SK-N-SH (cell line): ENCODE measurements at regions not wholly inside any gene's neighbourhood (a gene's known extent, or its start where the extent isn't known, plus 50 kb on each side); places are given as distances from the start of the nearest gene placed in this dataset.

Experiments
- CTCF ChIA-PET: fragments of 300-600, 350-600 bp; formaldehyde crosslinking; extraction: SDS; loops from one replicate; lab custom pipeline; 2021; lab: Yijun Ruan, JAX
- POLR2A ChIA-PET: fragments of 350-600 bp; sonication (Branson Sonifier 250); formaldehyde crosslinking; extraction: SDS; loops from one replicate; lab custom pipeline; 2020; ENCODE audit warnings: antibody characterized with exemption, inconsistent platforms; lab: Yijun Ruan, JAX
- DNase-seq: peaks from one replicate; pipeline ENCODE4 v3.0.0; 2012
- H2AFZ ChIP-seq: fragments of 200-600 bp; sonication (generic); 2 replicates; pipeline ENCODE4 v1.8.1; 2016; ENCODE audit warnings: antibody characterized with exemption, mild to moderate bottlenecking, low read depth
- H3F3A ChIP-seq: fragments of 200-600 bp; sonication (generic); replicated peaks from 2 replicates; pipeline ENCODE3; 2016; ENCODE audit warnings: antibody characterized with exemption, mild to moderate bottlenecking; ENCODE audit not compliant: insufficient read depth
- H3K27ac ChIP-seq, 2 experiments: fragments of 200-500 bp in 1 of 2; fragments of 200-600 bp in 1 of 2; sonication (Bioruptor generic) in 1 of 2; sonication (generic), shearing (Covaris generic) in 1 of 2; 2 replicates each; pipeline versions ENCODE4 v1.5.1 to v1.6.1; 2014 to 2016; ENCODE audit warnings: low read depth in 2 of 2, inconsistent platforms in 1 of 2, low read length in 1 of 2, mild to moderate bottlenecking in 1 of 2, mixed read lengths in 1 of 2
- H3K27me3 ChIP-seq: fragments of 200-600 bp; sonication (generic), shearing (Covaris generic); 2 replicates; pipeline ENCODE4 v1.6.1; 2016; ENCODE audit warnings: mixed run types; ENCODE audit not compliant: insufficient read depth
- H3K36me3 ChIP-seq, 2 experiments: fragments of 200-500 bp in 1 of 2; fragments of 200-600 bp in 1 of 2; sonication (Bioruptor generic) in 1 of 2; sonication (generic) in 1 of 2; replicated peaks in 1 of 2; 2 replicates each; pipeline versions ENCODE3 to v1.5.1; 2014 to 2016; ENCODE audit warnings: low read length in 1 of 2, mild to moderate bottlenecking in 1 of 2; ENCODE audit not compliant: insufficient read depth in 2 of 2, control insufficient read depth in 1 of 2
- H3K4me1 ChIP-seq, 2 experiments: fragments of 200-500 bp in 1 of 2; fragments of 200-600 bp in 1 of 2; sonication (Bioruptor generic) in 1 of 2; sonication (generic), shearing (Covaris generic) in 1 of 2; 2 replicates each; pipeline versions ENCODE4 v1.5.1 to v1.6.1; 2014 to 2016; ENCODE audit warnings: low read depth in 1 of 2, low read length in 1 of 2, mixed run types in 1 of 2; ENCODE audit not compliant: insufficient read depth in 2 of 2, control insufficient read depth in 1 of 2
- H3K4me2 ChIP-seq: fragments of 200-600 bp; sonication (generic), shearing (Covaris generic); 2 replicates; pipeline ENCODE4 v1.6.1; 2017; ENCODE audit warnings: mixed run types
- H3K4me3 ChIP-seq, 2 experiments: fragments of 200-500 bp in 1 of 2; fragments of 200-600 bp in 1 of 2; sonication (Bioruptor generic) in 1 of 2; sonication (generic), shearing (Covaris generic) in 1 of 2; 2 replicates each; pipeline versions ENCODE4 v1.5.1 to v1.8.1; 2014 to 2016; ENCODE audit warnings: low read depth in 2 of 2, inconsistent platforms in 1 of 2, low read length in 1 of 2, mild to moderate bottlenecking in 1 of 2, mixed read lengths in 1 of 2, moderate library complexity in 1 of 2
- H3K79me2 ChIP-seq: fragments of 200-600 bp; sonication (generic); 2 replicates; pipeline ENCODE4 v1.8.1; 2017; ENCODE audit warnings: mild to moderate bottlenecking; ENCODE audit not compliant: insufficient read depth
- H3K9ac ChIP-seq: fragments of 200-600 bp; sonication (generic); 2 replicates; pipeline ENCODE4 v1.6.1; 2017; ENCODE audit warnings: mixed run types
- H3K9me2 ChIP-seq: fragments of 200-600 bp; sonication (generic); 2 replicates; pipeline ENCODE4 v1.6.1; 2017; ENCODE audit warnings: mixed run types
- H3K9me3 ChIP-seq: fragments of 200-600 bp; sonication (generic); 2 replicates; pipeline ENCODE4 v1.6.1; 2017; ENCODE audit warnings: mixed run types, mild to moderate bottlenecking, moderate library complexity
- H4K20me1 ChIP-seq: fragments of 200-600 bp; sonication (generic); 2 replicates; pipeline ENCODE4 v1.6.1; 2017; ENCODE audit warnings: mild to moderate bottlenecking, mixed run types; ENCODE audit not compliant: insufficient read depth
- CHD2 ChIP-seq: fragments of 150-350 bp; IDR thresholded peaks from 2 replicates; pipeline ENCODE4 v1.6.1; 2018; ENCODE audit warnings: low read length; ENCODE audit not compliant: partially characterized antibody
- EP300 ChIP-seq, 2 experiments: IDR thresholded peaks; 2 replicates each; pipeline versions ENCODE4 v1.4.0 to v1.6.1; 2012; ENCODE audit warnings: borderline replicate concordance in 1 of 2, low read depth in 1 of 2, low read length in 1 of 2
- EZH2phosphoT487 ChIP-seq: fragments of 200-600 bp; sonication (generic); IDR thresholded peaks from 2 replicates; pipeline ENCODE4 v1.6.1; 2017; ENCODE audit warnings: low read depth, mixed run types, mild to moderate bottlenecking, antibody characterized with exemption, moderate library complexity, borderline replicate concordance
- FOXJ3 ChIP-seq: sonication (generic); formaldehyde crosslinking; IDR thresholded peaks from 2 replicates; pipeline ENCODE4 v1.5.1; 2020; ENCODE audit warnings: mild to moderate bottlenecking, missing genetic modification reagents
- FOXM1 ChIP-seq: IDR thresholded peaks from 2 replicates; pipeline ENCODE4 v1.4.0; 2012; ENCODE audit warnings: low read depth, mild to moderate bottlenecking
- IRF3 ChIP-seq: fragments of 150-350 bp; IDR thresholded peaks from 2 replicates; pipeline ENCODE4 v1.6.1; 2016; ENCODE audit warnings: mild to moderate bottlenecking, low read depth, low read length
- PBX3 ChIP-seq: IDR thresholded peaks from 2 replicates; pipeline ENCODE4; 2012
- RFX5 ChIP-seq: IDR thresholded peaks from 2 replicates; pipeline ENCODE4 v1.6.1; 2012; ENCODE audit warnings: mild to moderate bottlenecking, improper control_type of control experiment, low read length
- SIN3A ChIP-seq: IDR thresholded peaks from 2 replicates; pipeline ENCODE4 v1.6.1; 2012; ENCODE audit warnings: low read depth, mild to moderate bottlenecking, low read length, moderate library complexity, borderline replicate concordance
- TEAD4 ChIP-seq: IDR thresholded peaks from 2 replicates; pipeline ENCODE4 v1.4.0; 2012; ENCODE audit warnings: mild to moderate bottlenecking, borderline replicate concordance; ENCODE audit not compliant: insufficient read depth
- WGBS: methylation state at CpG from one replicate; pipeline ENCODE4 v1.1.6; 2017; ENCODE audit warnings: low lambda C conversion rate; 5-methylcytosine and 5-hydroxymethylcytosine counted together
- TF ChIP-seq, protein P1 (sequence below): IDR thresholded peaks from 2 replicates; pipeline ENCODE4 v1.4.0; 2012; ENCODE audit warnings: low read depth
- TF ChIP-seq, protein P2 (sequence below): fragments of 150-350 bp; IDR thresholded peaks from 2 replicates; pipeline ENCODE4 v1.6.1; 2017; ENCODE audit warnings: antibody characterized with exemption, low read length, low read depth, borderline replicate concordance

DNA sequence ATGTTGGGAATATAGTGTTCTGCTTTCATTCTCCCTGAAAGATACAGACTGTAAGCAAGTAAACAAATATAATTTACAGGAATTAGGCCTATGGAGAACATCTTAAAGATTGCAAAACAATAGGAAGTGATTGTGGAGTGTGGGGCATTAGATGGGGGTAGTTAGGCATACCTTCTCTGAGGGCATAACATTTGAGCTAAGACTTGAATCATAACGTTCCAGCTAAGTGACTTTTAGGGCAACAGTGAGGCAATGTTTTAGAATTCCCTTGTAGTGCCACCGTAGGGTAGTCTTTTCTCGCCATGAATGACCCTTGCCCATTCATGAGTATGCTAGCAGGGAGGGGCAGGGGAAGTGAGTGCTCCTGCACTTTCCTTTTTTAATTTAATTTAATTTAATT is 173.3 kb downstream of the SPATA31D1 start (continued):
- no peak for TF ChIP-seq IRF3

- 53% methylated on average over 2 of the region's 2 CpGs for WGBS
- H3K9me3 ChIP-seq: no peaks in the 10 kb centered on the region
- no peaks in the 10 kb centered on the region for H3F3A ChIP-seq
- no peaks in the 10 kb centered on the region for H3K36me3 ChIP-seq
- H3K9ac ChIP-seq: no peak overlapping the region
- H2AFZ ChIP-seq: no peak overlapping the region
- POLR2A ChIA-PET: no interaction called here
- no peaks in the 10 kb centered on the region for H3K4me1 ChIP-seq
- no peak for DNase-seq
- H4K20me1 ChIP-seq: no peaks in the 10 kb centered on the region
- H3K9me2 ChIP-seq: no peaks in the 10 kb centered on the region
- H3K27me3 ChIP-seq: no peaks in the 10 kb centered on the region
- no peaks in the 10 kb centered on the region for H3K79me2 ChIP-seq
- no peak overlapping the region for H3K4me3 ChIP-seq
- CTCF ChIA-PET: no interaction called here
- no peak overlapping the region for H3K27ac ChIP-seq
- TF ChIP-seq EZH2phosphoT487 (no peak), CHD2 (no peak), FOXJ3 (CRISPR knock-in tag) (no peak), RFX5 (no peak), FOXM1 (no peak), TEAD4 (no peak), IRF3 (no peak), EP300 (IDR thresholded peaks at IDR 0.05; ENCODE audit: borderline replicate concordance in 1 of 2, low read depth in 1 of 2, low read length in 1 of 2) (no peak), SIN3A (no peak), PBX3 (no peak)
- TF ChIP-seq, protein P1, sequence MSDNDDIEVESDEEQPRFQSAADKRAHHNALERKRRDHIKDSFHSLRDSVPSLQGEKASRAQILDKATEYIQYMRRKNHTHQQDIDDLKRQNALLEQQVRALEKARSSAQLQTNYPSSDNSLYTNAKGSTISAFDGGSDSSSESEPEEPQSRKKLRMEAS: no peak
- TF ChIP-seq, protein P2, sequence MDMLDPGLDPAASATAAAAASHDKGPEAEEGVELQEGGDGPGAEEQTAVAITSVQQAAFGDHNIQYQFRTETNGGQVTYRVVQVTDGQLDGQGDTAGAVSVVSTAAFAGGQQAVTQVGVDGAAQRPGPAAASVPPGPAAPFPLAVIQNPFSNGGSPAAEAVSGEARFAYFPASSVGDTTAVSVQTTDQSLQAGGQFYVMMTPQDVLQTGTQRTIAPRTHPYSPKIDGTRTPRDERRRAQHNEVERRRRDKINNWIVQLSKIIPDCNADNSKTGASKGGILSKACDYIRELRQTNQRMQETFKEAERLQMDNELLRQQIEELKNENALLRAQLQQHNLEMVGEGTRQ: no peak
- no peak overlapping the region for H3K4me2 ChIP-seq
These were observed 175.6 kb downstream of the SPATA31D1 start for GRCh38 chr9:82164159-82164558.
